GM19324 (cell line): ENCODE measurements at regions not wholly inside any gene's neighbourhood (a gene's known extent, or its start where the extent isn't known, plus 50 kb on each side); places are given as distances from the start of the nearest gene placed in this dataset.
A peak's percentile ranks its signal among the peaks of the same experiment; 100 is the strongest.
"Not testable (repeated sequence)": the region's sequence is repeated elsewhere in the genome, so short reads cannot be mapped to it uniquely, and the experiment has no call there.

ENCODE experiments used
- ATAC-seq: cut with Tn5 transposase; IDR thresholded peaks from one replicate; pipeline ENCODE4 v1.9.1; 2021; ENCODE audit warnings: mild to moderate bottlenecking, moderate library complexity; ENCODE audit not compliant: unreplicated experiment, low FRiP score

DNA sequence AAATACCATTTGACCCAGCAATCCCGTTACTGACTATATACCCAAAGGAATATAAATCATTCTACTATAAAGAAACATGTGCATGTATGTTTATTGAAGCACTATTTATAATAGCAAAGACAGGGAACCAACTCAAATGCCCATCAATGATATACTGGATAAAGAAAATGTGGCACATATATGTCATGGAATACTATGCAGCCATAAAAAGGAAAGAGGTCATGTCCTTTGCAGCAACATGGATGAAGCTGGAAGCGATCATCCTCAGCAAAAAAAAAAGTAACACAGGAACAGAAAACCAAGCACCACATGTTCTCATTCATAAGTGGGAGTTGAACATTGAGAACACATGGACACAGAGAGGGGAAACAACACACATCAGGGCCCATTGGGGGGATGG is 99.9 kb upstream of the THUMPD2 start:
- not testable (repeated sequence) for ATAC-seq

DNA sequence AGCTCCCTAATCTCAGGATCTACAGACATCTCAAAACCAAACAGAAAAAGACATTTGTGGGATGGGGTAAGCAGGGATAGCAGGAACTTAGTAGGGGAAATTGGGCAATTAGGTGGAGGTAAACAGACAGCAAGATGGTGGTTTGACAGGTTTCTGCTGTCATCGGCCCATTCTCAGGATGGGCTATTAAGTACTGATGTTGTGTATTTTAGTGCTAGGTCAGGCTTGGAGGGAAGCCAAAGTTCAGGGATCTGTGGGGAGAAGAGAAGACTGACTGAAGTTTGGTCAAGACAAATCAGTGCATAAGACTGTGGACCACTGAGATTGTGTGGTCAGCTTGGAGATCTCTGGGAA is 96.8 kb upstream of the THUMPD2 start:
- no peak for ATAC-seq

DNA sequence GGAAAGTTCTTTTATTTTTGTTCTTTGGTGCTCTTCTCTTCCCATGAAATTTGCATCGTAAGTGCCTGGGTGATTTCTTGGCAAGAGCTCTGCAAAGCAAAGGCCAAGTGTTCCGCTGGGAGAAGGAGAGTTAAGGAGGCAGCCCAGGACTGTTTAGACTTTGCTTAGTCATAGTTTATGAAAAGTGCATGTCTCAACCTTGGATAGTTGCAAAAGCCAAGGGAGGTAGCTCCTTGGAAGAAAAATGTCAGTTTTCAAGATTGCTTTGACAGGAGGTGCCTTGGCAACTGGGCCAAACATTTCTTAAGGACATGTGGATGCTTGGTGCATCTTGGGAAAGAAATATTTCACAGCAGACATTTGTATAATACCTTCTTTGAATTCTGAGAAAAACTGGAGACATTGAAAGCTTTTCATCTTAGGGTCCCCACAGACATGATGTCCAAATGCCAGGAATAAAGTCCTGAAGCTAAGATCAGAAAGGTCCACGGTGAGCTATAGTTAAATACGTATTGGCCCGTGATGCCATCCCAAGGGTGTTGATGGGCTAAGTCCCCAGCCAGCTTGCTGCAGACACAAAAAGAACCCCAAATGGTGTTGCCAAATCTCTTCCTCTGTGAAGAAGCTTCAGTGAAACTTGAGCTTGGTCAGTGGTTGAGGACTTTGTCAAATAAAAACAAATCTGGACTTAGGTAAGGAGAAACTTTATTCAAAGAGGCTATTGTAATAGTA is 96.3 kb upstream of the THUMPD2 start:
- ATAC-seq = no peak

- no peak for ATAC-seq
Measured at GRCh38 chr2:39874236-39874635, 95.2 kb upstream of the THUMPD2 start.

DNA sequence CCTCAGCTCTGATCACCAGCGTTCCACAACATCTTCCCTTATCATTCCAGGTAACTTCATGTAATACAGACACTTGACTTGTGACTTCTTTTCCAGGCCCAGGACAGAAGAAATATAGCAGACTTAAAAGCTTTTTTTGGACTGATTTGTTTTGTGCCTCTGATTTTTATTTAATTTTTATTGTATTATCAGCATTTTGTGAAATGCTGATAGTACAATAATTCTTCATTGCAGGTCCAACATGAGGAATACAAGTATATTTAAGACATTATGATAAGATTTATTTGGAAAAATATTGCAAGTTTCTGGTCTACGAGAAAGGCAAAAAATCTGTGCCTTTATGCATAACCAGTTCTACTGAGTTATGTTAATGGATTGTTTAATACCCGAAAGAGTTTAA is 94.5 kb upstream of the THUMPD2 start:
- no peak for ATAC-seq

- no peak for ATAC-seq
Measured at GRCh38 chr2:39872748-39873147, 93.7 kb upstream of the THUMPD2 start.

DNA sequence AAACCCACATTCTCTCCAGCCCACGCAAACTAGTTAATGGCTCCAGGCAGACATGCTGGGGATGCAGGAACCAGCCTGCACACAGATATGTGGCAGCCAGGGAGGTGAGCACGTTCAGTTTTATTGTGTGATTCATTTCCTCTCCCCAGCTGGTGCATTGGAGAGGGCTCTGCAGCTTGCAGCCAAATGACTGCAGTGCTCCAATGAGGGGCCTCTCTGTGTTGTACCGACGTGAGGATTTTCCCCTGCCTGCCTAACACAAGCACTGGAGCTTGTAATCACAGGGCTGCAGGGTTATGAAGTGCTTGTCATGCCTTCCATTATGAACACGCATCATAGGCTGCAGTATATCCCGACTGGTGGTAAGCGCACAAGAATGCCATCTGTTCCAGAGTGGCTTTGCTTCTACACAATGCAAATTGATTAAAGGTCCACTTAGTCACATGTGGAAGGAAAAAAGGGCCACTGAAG is 92.3 kb upstream of the THUMPD2 start:
- ATAC-seq = no peak

GRCh38 chr2:39870871-39871270 is 91.8 kb upstream of the THUMPD2 start:
- ATAC-seq = no peak

- no peak for ATAC-seq
Measured at GRCh38 chr2:39867268-39867667, 88.2 kb upstream of the THUMPD2 start.

DNA sequence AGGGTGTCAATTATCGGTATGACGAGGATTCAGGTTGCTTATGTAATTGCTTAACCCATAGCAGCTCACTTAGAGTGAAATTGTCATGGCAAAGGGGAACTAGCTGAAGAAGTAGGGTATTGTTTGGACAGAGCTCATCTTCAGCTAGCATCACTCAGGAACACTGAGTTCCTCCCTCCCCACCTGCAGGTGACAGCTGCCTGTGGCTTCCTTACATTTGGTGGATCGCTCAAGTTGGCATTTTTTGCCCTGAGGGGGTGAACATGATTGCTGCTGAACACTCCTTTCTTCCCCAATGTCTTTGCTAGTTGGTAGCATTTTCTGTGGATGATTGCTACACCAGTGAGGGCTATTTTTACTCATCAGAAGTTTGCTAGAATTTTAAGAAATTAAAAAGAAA is 86.7 kb upstream of the THUMPD2 start:
- ATAC-seq = no peak

GRCh38 chr2:39863672-39864071 is 84.6 kb upstream of the THUMPD2 start:
- not testable (repeated sequence) for ATAC-seq

DNA sequence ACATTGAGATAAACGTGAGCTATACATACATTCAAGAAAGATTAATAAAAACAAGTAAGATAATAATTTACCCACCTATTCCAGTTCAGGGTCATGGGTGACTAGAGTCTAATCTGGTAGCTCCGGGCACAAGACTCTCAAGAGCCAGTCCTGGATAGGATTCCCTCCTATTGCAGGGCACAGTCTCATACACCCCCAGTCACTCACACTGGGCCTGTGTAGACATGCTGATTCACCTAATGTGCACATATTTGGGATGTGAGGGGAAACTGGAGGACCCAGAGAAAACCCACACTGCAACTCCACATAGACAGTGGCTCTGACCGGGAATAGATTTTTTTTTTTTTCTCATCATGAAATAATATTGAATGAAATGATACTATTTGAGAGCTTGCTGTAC is 81.5 kb upstream of the THUMPD2 start:
- no peak for ATAC-seq

DNA sequence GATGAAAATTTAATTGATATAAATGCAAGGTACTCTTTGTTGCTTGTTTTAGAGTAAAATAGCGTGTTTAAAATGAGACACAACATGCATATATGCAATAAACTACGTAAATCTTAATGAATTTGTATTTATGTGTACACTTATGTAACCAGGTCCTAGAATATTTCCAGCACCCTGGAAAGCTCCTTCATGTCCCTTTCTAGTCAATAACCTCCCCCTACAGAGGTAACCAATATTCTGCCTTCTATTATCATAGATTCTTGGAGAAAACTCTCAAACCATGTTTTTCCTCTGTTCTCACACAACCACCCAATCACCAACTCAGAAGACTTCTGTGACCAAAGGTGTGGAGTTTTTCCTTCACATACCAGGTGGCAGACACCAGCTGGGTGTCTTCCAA is 79.6 kb upstream of the THUMPD2 start:
- no peak for ATAC-seq

GRCh38 chr2:39855856-39856255 is 76.8 kb upstream of the THUMPD2 start:
- ATAC-seq = no peak

- no peak for ATAC-seq
Measured at GRCh38 chr2:39854771-39855170, 75.7 kb upstream of the THUMPD2 start.

- no peak for ATAC-seq
Measured at GRCh38 chr2:39852831-39853230, 73.8 kb upstream of the THUMPD2 start.

DNA sequence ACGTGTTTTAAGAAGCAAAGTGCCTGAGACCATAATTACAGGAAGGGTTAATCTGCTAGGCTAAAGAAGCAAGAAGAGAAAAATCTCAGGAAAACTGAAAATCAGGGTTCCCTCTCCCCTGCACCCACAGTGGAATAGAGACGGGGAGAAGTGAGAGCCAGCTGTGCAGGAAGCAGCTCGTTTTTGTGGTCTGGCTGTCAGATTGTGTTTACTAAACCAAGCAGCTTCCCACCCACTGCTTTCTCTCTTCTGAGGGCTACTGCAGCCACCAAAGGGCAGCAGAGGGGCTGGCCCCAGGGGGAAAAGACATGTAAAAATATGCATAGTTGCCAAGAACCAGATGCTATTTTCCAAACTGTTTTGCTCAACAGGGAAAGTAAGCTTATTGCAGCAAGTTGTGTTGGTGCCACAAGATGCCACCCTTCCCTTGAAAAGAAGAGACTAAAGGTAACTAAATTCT is 72.6 kb upstream of the THUMPD2 start:
- ATAC-seq = peak; percentile 84

DNA sequence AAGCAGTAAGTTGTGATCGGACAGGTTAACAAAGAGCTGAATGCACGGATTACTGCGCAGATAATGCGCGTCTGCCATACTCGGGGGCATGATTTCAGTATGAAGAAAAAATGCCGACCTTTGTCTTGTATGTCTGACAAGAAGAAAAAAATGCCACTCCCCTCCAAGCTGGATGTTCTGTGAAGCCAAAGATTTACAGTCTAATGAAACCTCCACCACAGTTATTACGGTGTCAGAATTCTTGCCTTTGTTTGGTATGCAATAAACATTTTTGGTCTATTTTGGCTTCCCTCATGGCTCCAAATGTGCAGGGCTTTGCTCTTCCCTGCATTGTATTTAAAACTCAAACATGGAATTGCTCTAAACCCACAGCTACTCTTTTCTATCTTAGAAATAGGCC is 72.2 kb upstream of the THUMPD2 start:
- ATAC-seq = peak; percentile 17

- ATAC-seq = no peak
Measured at GRCh38 chr2:39849982-39850526, 71.0 kb upstream of the THUMPD2 start.

DNA sequence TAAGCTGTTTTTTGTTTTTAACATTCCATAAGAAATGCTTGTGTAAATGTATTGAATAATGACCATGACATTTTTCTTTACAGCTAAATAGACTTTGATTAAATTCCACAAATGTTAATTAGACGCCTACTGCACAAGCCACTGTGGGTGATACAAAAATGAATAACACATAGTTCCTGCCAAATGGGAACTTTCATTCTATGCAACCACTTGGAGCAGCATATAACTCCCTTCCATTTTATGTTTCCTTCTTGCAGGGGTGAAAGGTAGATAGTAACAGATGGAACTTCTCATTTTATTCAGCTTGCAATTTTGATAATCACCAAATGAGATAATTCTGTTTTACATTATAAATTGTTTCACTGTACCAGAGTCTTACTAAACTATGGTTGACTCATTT is 70.0 kb upstream of the THUMPD2 start:
- no peak for ATAC-seq

GRCh38 chr2:39845460-39846146 is 66.5 kb upstream of the THUMPD2 start:
- ATAC-seq = no peak
